MM.1S (cell line): ENCODE measurements at regions not wholly inside any gene's neighbourhood (a gene's known extent, or its start where the extent isn't known, plus 50 kb on each side); places are given as distances from the start of the nearest gene placed in this dataset.

ENCODE experiments used
- CTCF ChIP-seq: fragments of 300-600 bp; sonication (generic); IDR thresholded peaks from 2 replicates; pipeline ENCODE4 v1.5.1; 2016; ENCODE audit warnings: antibody characterized with exemption, low read length, mixed read lengths
- EZH2 ChIP-seq: fragments of 300-600 bp; sonication (generic); optimal IDR thresholded peaks from 2 replicates; pipeline ENCODE3; 2017; ENCODE audit warnings: low read depth, mild to moderate bottlenecking, antibody characterized with exemption, low read length, mixed read lengths
- EZH2phosphoT487 ChIP-seq: fragments of 300-600 bp; sonication (generic); IDR thresholded peaks from 2 replicates; pipeline ENCODE4 v1.6.1; 2018; ENCODE audit warnings: antibody characterized with exemption, low read length

GRCh38 chr6:170208182-170208601 lies 82.7 kb downstream of the DLL1 start:
- no peak for TF ChIP-seq CTCF
- TF ChIP-seq EZH2 = no peak
- TF ChIP-seq EZH2phosphoT487 = no peak
